Neural cell (in vitro differentiated cells): ENCODE measurements at regions not wholly inside any gene's neighbourhood (a gene's known extent, or its start where the extent isn't known, plus 50 kb on each side); places are given as distances from the start of the nearest gene placed in this dataset.

Experiments
- EP300 ChIP-seq: fragments of 450-650 bp; conservative IDR thresholded peaks from 2 replicates; pipeline ENCODE4 v1.6.1; 2014; ENCODE audit warnings: antibody characterized with exemption, mild to moderate bottlenecking, moderate library complexity; ENCODE audit not compliant: poor library complexity, severe bottlenecking
- EZH2 ChIP-seq: fragments of 200-600, 300-800 bp; shearing (Covaris generic), sonication (generic); IDR thresholded peaks from 2 replicates; pipeline ENCODE4 v1.6.1; 2014; ENCODE audit warnings: antibody characterized with exemption, low read length, borderline replicate concordance, mild to moderate bottlenecking; ENCODE audit not compliant: insufficient read depth, poor library complexity, severe bottlenecking
- MXI1 ChIP-seq: fragments of 450-650 bp; conservative IDR thresholded peaks from 2 replicates; pipeline ENCODE4 v1.6.1; 2014; ENCODE audit warnings: antibody characterized with exemption, mild to moderate bottlenecking; ENCODE audit not compliant: poor library complexity, severe bottlenecking
- RAD21 ChIP-seq: fragments of 450-650 bp; conservative IDR thresholded peaks from 2 replicates; pipeline ENCODE4 v1.6.1; 2014; ENCODE audit warnings: antibody characterized with exemption, mild to moderate bottlenecking, moderate library complexity
- SMC3 ChIP-seq: fragments of 450-650 bp; conservative IDR thresholded peaks from 2 replicates; pipeline ENCODE4 v1.6.1; 2014; ENCODE audit warnings: antibody characterized with exemption, mild to moderate bottlenecking, moderate library complexity; ENCODE audit not compliant: poor library complexity
- TAF1 ChIP-seq: IDR thresholded peaks from 2 replicates; pipeline ENCODE4 v1.6.1; 2012; ENCODE audit warnings: low read depth
- TF ChIP-seq, protein P1 (sequence below): fragments of 450-650 bp; IDR thresholded peaks from 2 replicates; pipeline ENCODE4 v1.5.1; 2014; ENCODE audit warnings: antibody characterized with exemption, mild to moderate bottlenecking, moderate library complexity; ENCODE audit not compliant: poor library complexity, severe bottlenecking

DNA sequence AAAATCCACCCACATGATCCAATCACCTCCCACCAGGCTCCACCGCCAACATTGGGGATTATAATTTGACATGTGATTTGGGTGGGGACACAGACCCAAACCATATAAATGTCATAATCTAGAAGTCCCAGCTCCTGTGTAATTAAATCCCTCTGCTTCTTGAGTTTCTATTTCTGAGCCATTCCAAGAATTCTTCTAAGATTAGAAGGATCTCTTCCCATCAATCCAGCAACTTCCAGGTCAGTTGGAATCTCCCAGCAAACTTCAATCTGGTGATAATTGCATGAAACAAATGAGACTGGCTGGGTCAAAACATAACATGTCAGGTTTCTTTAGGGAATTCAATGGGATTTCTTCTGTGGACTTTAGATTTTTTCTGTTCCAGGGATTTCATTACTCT, 127.8 kb upstream of the CDH5 start:
- TF ChIP-seq EP300 (no peak), MXI1 (no peak), RAD21 (no peak), EZH2 (no peak), SMC3 (no peak), TAF1 (no peak)
- TF ChIP-seq, protein P1, sequence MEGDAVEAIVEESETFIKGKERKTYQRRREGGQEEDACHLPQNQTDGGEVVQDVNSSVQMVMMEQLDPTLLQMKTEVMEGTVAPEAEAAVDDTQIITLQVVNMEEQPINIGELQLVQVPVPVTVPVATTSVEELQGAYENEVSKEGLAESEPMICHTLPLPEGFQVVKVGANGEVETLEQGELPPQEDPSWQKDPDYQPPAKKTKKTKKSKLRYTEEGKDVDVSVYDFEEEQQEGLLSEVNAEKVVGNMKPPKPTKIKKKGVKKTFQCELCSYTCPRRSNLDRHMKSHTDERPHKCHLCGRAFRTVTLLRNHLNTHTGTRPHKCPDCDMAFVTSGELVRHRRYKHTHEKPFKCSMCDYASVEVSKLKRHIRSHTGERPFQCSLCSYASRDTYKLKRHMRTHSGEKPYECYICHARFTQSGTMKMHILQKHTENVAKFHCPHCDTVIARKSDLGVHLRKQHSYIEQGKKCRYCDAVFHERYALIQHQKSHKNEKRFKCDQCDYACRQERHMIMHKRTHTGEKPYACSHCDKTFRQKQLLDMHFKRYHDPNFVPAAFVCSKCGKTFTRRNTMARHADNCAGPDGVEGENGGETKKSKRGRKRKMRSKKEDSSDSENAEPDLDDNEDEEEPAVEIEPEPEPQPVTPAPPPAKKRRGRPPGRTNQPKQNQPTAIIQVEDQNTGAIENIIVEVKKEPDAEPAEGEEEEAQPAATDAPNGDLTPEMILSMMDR: no peak
